PC-3 (cell line): ENCODE measurements at regions not wholly inside any gene's neighbourhood (a gene's known extent, or its start where the extent isn't known, plus 50 kb on each side); places are given as distances from the start of the nearest gene placed in this dataset.

Source experiments
- ATAC-seq: fragments of 200-7000 bp; cut with Tn5 transposase; 2 replicates; pipeline ENCODE4 v1.9.1; 2020; ENCODE audit warnings: mild to moderate bottlenecking, moderate library complexity
- BruUV-seq: library from RNA; stranded (reverse); fragments of 400-500 nt; replicated peaks from 2 replicates; lab custom pipeline; 2021; lab: Mats Ljungman, UMichigan
- CTCF ChIA-PET: fragments of 300-600 bp; sonication (Branson Sonifier 250); formaldehyde crosslinking; loops from one replicate; lab custom pipeline; 2022; ENCODE audit warnings: antibody characterized with exemption; lab: Charles Lee
- POLR2A ChIA-PET: fragments of 300-600 bp; sonication (Branson Sonifier 250); formaldehyde crosslinking; loops from one replicate; lab custom pipeline; 2022; ENCODE audit warnings: antibody characterized with exemption; ENCODE audit not compliant: unreplicated experiment; lab: Charles Lee
- DNase-seq: peaks from one replicate; pipeline ENCODE4 v3.0.0-alpha.2; 2015
- H2AFZ ChIP-seq: fragments of 300-600 bp; sonication (generic); 2 replicates; pipeline ENCODE4 v1.6.0; 2016; ENCODE audit warnings: antibody characterized with exemption, low read length
- H3F3A ChIP-seq: fragments of 300-600 bp; sonication (generic); one replicate; pipeline ENCODE4 v1.6.0; 2017; ENCODE audit warnings: antibody characterized with exemption, low read length, control low read depth, mild to moderate bottlenecking; ENCODE audit not compliant: unreplicated experiment
- H3K27ac ChIP-seq: fragments of 300-600 bp; sonication (generic); 2 replicates; pipeline ENCODE4 v1.5.1; 2016; ENCODE audit warnings: mild to moderate bottlenecking, low read length
- H3K27me3 ChIP-seq: fragments of 300-600 bp; sonication (generic); 2 replicates; pipeline ENCODE4 v1.6.1; 2016; ENCODE audit warnings: low read length, mixed read lengths
- H3K36me3 ChIP-seq: fragments of 300-600 bp; sonication (generic); 2 replicates; pipeline ENCODE4 v1.6.1; 2016; ENCODE audit warnings: low read depth, mixed run types, low read length, mixed read lengths
- H3K4me1 ChIP-seq: fragments of 300-600 bp; sonication (generic); 2 replicates; pipeline ENCODE4 v1.5.1; 2016; ENCODE audit warnings: low read length; ENCODE audit not compliant: insufficient read depth
- H3K4me2 ChIP-seq: fragments of 300-600 bp; sonication (generic); 2 replicates; pipeline ENCODE4 v1.6.0; 2016; ENCODE audit warnings: low read length
- H3K4me3 ChIP-seq: fragments of 300-600 bp; sonication (generic); 2 replicates; pipeline ENCODE4 v1.5.1; 2016; ENCODE audit warnings: mild to moderate bottlenecking, low read length, mixed read lengths
- H3K79me2 ChIP-seq: fragments of 300-600 bp; sonication (generic); 2 replicates; pipeline ENCODE4 v1.6.1; 2017; ENCODE audit warnings: low read length, mixed read lengths
- H3K9ac ChIP-seq: fragments of 300-600 bp; sonication (generic); 2 replicates; pipeline ENCODE4 v1.6.0; 2016; ENCODE audit warnings: mild to moderate bottlenecking, low read length
- H3K9me2 ChIP-seq: fragments of 300-600 bp; sonication (generic); replicated peaks from 2 replicates; pipeline ENCODE4 v1.6.1; 2016; ENCODE audit warnings: mixed run types, low read length, mixed read lengths
- H3K9me3 ChIP-seq: fragments of 300-600 bp; sonication (generic); 2 replicates; pipeline ENCODE4 v1.6.1; 2016; ENCODE audit warnings: low read length, mixed read lengths
- H4K20me1 ChIP-seq: fragments of 300-600 bp; sonication (generic); 2 replicates; pipeline ENCODE4 v1.6.1; 2016; ENCODE audit warnings: low read length, mixed read lengths
- EZH2 ChIP-seq: fragments of 300-600 bp; sonication (generic); IDR thresholded peaks from one replicate; pipeline ENCODE4 v1.6.1; 2017; ENCODE audit warnings: antibody characterized with exemption, mild to moderate bottlenecking, low read length; ENCODE audit not compliant: unreplicated experiment
- EZH2phosphoT487 ChIP-seq: fragments of 300-600 bp; sonication (generic); IDR thresholded peaks from 2 replicates; pipeline ENCODE4 v1.6.1; 2018; ENCODE audit warnings: mild to moderate bottlenecking, antibody characterized with exemption, low read length, borderline replicate concordance
- intact Hi-C: fragments of 100-400 bp; cut with micrococcal nuclease; formaldehyde crosslinking; loops from 2 replicates; pipeline ENCODE4 v1.9.0; 2023
- TF ChIP-seq, protein P1 (sequence below): fragments of 300-600 bp; sonication (generic); conservative IDR thresholded peaks from 2 replicates; pipeline ENCODE4 v1.5.1; 2017; ENCODE audit warnings: antibody characterized with exemption, low read depth, mild to moderate bottlenecking, low read length

DNA sequence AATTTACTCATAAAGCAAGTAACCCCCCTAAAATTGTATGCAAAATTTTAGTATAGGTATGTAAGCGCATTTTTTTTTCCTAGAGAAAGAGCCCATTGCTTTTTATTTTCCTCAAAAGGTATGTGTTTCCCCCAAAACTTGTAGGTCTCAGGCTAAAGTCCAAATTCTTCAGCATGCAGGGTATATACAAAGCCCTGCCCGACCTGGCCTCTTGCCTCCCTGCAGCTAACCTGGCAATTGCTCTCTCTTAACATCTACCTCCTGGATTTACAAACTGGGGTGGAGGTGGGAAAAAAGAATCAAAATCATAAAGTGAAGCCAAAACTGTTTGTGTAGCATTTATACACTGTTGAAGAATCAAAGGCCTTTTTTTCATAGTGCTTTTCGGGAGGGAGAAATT lies 107.8 kb downstream of the KCNRG start:
- H3K9ac ChIP-seq: peak overlapping the region; percentile 90
- H3F3A ChIP-seq: no peaks in the 10 kb centered on the region
- H3K27me3 ChIP-seq: no peaks in the 10 kb centered on the region
- H3K4me1 ChIP-seq: peaks cover 10% of the 10 kb centered on the region; the same call in 1 of the 2 replicates
- TF ChIP-seq, protein P1, sequence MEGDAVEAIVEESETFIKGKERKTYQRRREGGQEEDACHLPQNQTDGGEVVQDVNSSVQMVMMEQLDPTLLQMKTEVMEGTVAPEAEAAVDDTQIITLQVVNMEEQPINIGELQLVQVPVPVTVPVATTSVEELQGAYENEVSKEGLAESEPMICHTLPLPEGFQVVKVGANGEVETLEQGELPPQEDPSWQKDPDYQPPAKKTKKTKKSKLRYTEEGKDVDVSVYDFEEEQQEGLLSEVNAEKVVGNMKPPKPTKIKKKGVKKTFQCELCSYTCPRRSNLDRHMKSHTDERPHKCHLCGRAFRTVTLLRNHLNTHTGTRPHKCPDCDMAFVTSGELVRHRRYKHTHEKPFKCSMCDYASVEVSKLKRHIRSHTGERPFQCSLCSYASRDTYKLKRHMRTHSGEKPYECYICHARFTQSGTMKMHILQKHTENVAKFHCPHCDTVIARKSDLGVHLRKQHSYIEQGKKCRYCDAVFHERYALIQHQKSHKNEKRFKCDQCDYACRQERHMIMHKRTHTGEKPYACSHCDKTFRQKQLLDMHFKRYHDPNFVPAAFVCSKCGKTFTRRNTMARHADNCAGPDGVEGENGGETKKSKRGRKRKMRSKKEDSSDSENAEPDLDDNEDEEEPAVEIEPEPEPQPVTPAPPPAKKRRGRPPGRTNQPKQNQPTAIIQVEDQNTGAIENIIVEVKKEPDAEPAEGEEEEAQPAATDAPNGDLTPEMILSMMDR: no peak
- no peak for TF ChIP-seq EZH2phosphoT487
- no peak for TF ChIP-seq EZH2
- H3K9me2 ChIP-seq: no peaks in the 10 kb centered on the region
- peak overlapping the region; percentile 83; the same call in 1 of the 2 replicates for H2AFZ ChIP-seq
- intact Hi-C loops: no loop called here
- no peaks in the 10 kb centered on the region for H4K20me1 ChIP-seq
- ATAC-seq (no peak), DNase-seq (no peak)
- peak overlapping the region; percentile 98 for H3K4me2 ChIP-seq
- no peaks in the 10 kb centered on the region for H3K36me3 ChIP-seq
- no TSS peak for BruUV-seq
- peak overlapping the region; percentile 87; the same call in 1 of the 2 replicates for H3K27ac ChIP-seq
- ChIA-PET CTCF (no interaction called here), POLR2A (no interaction called here)
- H3K4me3 ChIP-seq: peak overlapping the region; percentile 93
- H3K79me2 ChIP-seq: peaks cover 19% of the 10 kb centered on the region
- no peaks in the 10 kb centered on the region for H3K9me3 ChIP-seq

DNA sequence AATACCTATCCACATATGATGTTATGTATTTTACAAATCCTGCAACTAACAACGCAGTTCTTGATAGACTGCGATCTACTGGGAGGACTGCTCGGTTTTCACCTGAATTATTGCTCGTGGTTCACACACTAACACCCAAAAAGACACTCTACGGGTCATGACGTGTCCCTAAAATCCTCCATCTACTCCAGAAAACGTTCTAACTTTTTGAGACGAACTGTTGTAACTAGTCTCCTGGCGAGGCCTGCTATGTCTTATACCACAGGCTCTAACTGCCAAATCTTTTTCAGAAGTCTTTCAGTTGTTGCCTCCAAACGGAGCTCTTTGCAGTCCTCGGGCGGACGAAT lies 108.2 kb downstream of the KCNRG start:
- Histone ChIP-seq H3K9me2 (no peaks in the 10 kb centered on the region), H3K4me2 (peak overlapping the region; percentile 98), H3K79me2 (peaks cover 19% of the 10 kb centered on the region), H3K36me3 (no peaks in the 10 kb centered on the region), H3F3A (no peaks in the 10 kb centered on the region), H3K4me3 (peak overlapping the region; percentile 93), H2AFZ (peak overlapping the region; percentile 83), H3K27me3 (no peaks in the 10 kb centered on the region), H3K27ac (peak overlapping the region; percentile 87), H3K4me1 (peaks cover 10% of the 10 kb centered on the region; the same call in 1 of the 2 replicates), H4K20me1 (no peaks in the 10 kb centered on the region), H3K9me3 (no peaks in the 10 kb centered on the region), H3K9ac (peak overlapping the region; percentile 90)
- TSS peak; percentile 80 for BruUV-seq
- no peak for DNase-seq
- TF ChIP-seq, protein P1: no peak
- intact Hi-C loops: no loop called here
- ChIA-PET CTCF (interaction anchor here (0.6 to 1.4 kb wide), 3 partner anchors 76 to 147 kb away, joined by 3 to 12 read pairs (median 4); partner anchors contain the start of gene KCNRG), POLR2A (no interaction called here)
- ATAC-seq: no peak

DNA sequence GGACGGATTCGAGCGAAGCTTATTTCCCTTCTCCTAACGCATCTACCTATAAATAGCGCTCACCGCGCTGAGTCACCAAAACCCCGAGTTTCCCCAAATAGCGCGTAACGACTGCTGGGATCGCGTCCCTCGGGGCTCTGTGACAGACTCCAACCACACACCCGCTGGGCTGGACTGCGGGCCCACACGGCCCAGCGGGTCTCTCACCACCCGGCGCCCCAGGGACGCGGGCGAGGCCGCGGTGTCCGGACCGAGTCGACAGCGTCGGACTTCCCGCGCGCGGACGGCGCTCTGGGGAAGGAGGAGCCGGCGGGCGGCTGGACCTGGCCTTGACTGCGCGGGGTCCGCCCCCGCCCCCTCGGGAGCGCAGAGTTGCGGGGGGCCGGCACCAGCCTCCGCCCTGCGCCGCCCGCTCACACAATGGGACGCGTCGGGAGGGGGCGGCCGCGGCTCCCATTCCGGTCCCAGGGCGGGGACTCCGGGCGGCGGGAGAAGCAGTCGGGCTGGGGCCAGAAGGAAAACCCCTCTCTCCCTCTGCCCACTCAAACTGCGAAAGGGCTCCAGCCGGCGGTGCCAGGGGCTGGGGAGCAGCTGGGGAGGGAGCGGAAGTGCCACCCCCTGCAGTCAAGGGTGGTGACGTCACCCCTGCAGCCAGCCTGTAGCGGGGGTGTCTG lies 108.8 kb downstream of the KCNRG start:
- H3K4me1 ChIP-seq: peaks cover 10% of the 10 kb centered on the region; the same call in 1 of the 2 replicates
- H3K9me2 ChIP-seq: no peaks in the 10 kb centered on the region
- no TSS peak for BruUV-seq
- H3K79me2 ChIP-seq: peaks cover 19% of the 10 kb centered on the region
- DNase-seq (peak; percentile 84), ATAC-seq (peak; percentile 68)
- no peaks in the 10 kb centered on the region for H4K20me1 ChIP-seq
- no peak for TF ChIP-seq EZH2phosphoT487
- TF ChIP-seq EZH2: no peak
- TF ChIP-seq, protein P1: no peak
- peak overlapping the region; percentile 87 for H3K27ac ChIP-seq
- H2AFZ ChIP-seq: peak overlapping the region; percentile 83
- H3K36me3 ChIP-seq: no peaks in the 10 kb centered on the region
- CTCF ChIA-PET: interaction anchor here (0.5 to 1.4 kb wide), 4 partner anchors 75 to 411 kb away, joined by 3 to 12 read pairs (median 4); partner anchors contain the start of gene KCNRG
- H3K9ac ChIP-seq: peak overlapping the region; percentile 90
- POLR2A ChIA-PET: interaction anchor here (0.6 kb wide), 2 partner anchors 23 to 331 kb away, joined by 3 read pairs; no protein-coding TSS in a partner anchor
- H3K9me3 ChIP-seq: no peaks in the 10 kb centered on the region
- H3K4me3 ChIP-seq: peak overlapping the region; percentile 93
- H3F3A ChIP-seq: no peaks in the 10 kb centered on the region
- intact Hi-C loops: loop anchor here (1.0 kb wide), 1 partner anchor 42 kb away; no protein-coding TSS in a partner anchor
- peak overlapping the region; percentile 98 for H3K4me2 ChIP-seq
- H3K27me3 ChIP-seq: no peaks in the 10 kb centered on the region
